ENCODE measurements at regions not wholly inside any gene's neighbourhood (a gene's known extent, or its start where the extent isn't known, plus 50 kb on each side); places are given as distances from the start of the nearest gene placed in this dataset.

- DNase-seq (ENCODE audit: low read depth) = no peak
- Histone ChIP-seq H3K36me3 (ENCODE audit: control insufficient read depth, insufficient read depth, low read length) (no peaks in the 10 kb centered on the region), H3K4me3 (ENCODE audit: low read depth, low read length) (no peak overlapping the region), H3K27me3 (ENCODE audit: control insufficient read depth, insufficient read depth, low read length) (no peaks in the 10 kb centered on the region)
- TF ChIP-seq CTCF (IDR thresholded peaks at IDR 0.05; ENCODE audit: insufficient read depth, low read depth, low read length) = no peak
- CTCF ChIA-PET = interaction anchor here (1.1 kb wide), 1 partner anchor 30 kb away, joined by 3 read pairs; no protein-coding TSS in a partner anchor
- POLR2A ChIA-PET = interaction anchor here (0.6 kb wide), 1 partner anchor 1115 kb away, joined by 3 read pairs; no protein-coding TSS in a partner anchor
Observed at GRCh38 chr7:47149208-47149839, 432.6 kb downstream of the TNS3 start.

- Histone ChIP-seq H3K27me3 (ENCODE audit: control insufficient read depth, insufficient read depth, low read length) (no peaks in the 10 kb centered on the region), H3K36me3 (ENCODE audit: control insufficient read depth, insufficient read depth, low read length) (no peaks in the 10 kb centered on the region), H3K4me3 (ENCODE audit: low read depth, low read length) (no peak overlapping the region)
- ChIA-PET CTCF (no interaction called here), POLR2A (no interaction called here)
- DNase-seq (ENCODE audit: low read depth) = no peak
- no peak for TF ChIP-seq CTCF (IDR thresholded peaks at IDR 0.05; ENCODE audit: insufficient read depth, low read depth, low read length)
Observed at GRCh38 chr7:47148536-47149207, 433.2 kb downstream of the TNS3 start.

GRCh38 chr7:47147213-47147631 lies 434.7 kb downstream of the TNS3 start:
- Histone ChIP-seq H3K36me3 (ENCODE audit: control insufficient read depth, insufficient read depth, low read length) (no peaks in the 10 kb centered on the region), H3K27me3 (ENCODE audit: control insufficient read depth, insufficient read depth, low read length) (no peaks in the 10 kb centered on the region), H3K4me3 (ENCODE audit: low read depth, low read length) (no peak overlapping the region)
- DNase-seq (ENCODE audit: low read depth) = no peak
- CTCF ChIA-PET = no interaction called here
- no peak for TF ChIP-seq CTCF (IDR thresholded peaks at IDR 0.05; ENCODE audit: insufficient read depth, low read depth, low read length)
- POLR2A ChIA-PET = no interaction called here

GRCh38 chr7:47145982-47146381 lies 435.9 kb downstream of the TNS3 start:
- Histone ChIP-seq H3K27me3 (ENCODE audit: control insufficient read depth, insufficient read depth, low read length) (no peaks in the 10 kb centered on the region), H3K4me3 (ENCODE audit: low read depth, low read length) (no peak overlapping the region), H3K36me3 (ENCODE audit: control insufficient read depth, insufficient read depth, low read length) (no peaks in the 10 kb centered on the region)
- DNase-seq (ENCODE audit: low read depth) = no peak
- ChIA-PET CTCF (interaction anchor here (1.2 kb wide), 1 partner anchor 53 kb away, joined by 4 read pairs; no protein-coding TSS in a partner anchor), POLR2A (no interaction called here)
- TF ChIP-seq CTCF (IDR thresholded peaks at IDR 0.05; ENCODE audit: insufficient read depth, low read depth, low read length) = no peak

GRCh38 chr7:47145186-47145725 lies 436.7 kb downstream of the TNS3 start:
- DNase-seq (ENCODE audit: low read depth) = no peak
- ChIA-PET CTCF (no interaction called here), POLR2A (no interaction called here)
- Histone ChIP-seq H3K36me3 (ENCODE audit: control insufficient read depth, insufficient read depth, low read length) (no peaks in the 10 kb centered on the region), H3K27me3 (ENCODE audit: control insufficient read depth, insufficient read depth, low read length) (no peaks in the 10 kb centered on the region), H3K4me3 (ENCODE audit: low read depth, low read length) (no peak overlapping the region)
- TF ChIP-seq CTCF (IDR thresholded peaks at IDR 0.05; ENCODE audit: insufficient read depth, low read depth, low read length) = no peak
